GM12865 (cell line): ENCODE measurements at regions not wholly inside any gene's neighbourhood (a gene's known extent, or its start where the extent isn't known, plus 50 kb on each side); places are given as distances from the start of the nearest gene placed in this dataset.

Experiments
- DNase-seq: peaks from one replicate; pipeline ENCODE4 v3.0.0; 2010; ENCODE audit warnings: low read depth
- H3K4me3 ChIP-seq: 2 replicates; pipeline ENCODE4 v1.5.1; 2011; ENCODE audit warnings: mild to moderate bottlenecking, low read depth, low read length, control low read depth
- CTCF ChIP-seq: IDR thresholded peaks from 2 replicates; pipeline ENCODE4 v1.5.1; 2011; ENCODE audit warnings: low read length, control low read depth, low read depth, inconsistent platforms; ENCODE audit not compliant: insufficient read depth; ENCODE audit errors: missing control alignments

- no peak overlapping the region for H3K4me3 ChIP-seq
- TF ChIP-seq CTCF, result no peak
- no peak for DNase-seq
These were observed 423.5 kb downstream of the ZNF536 start for GRCh38 chr19:30795727-30796126.

GRCh38 chr19:30792561-30793505 lies 420.6 kb downstream of the ZNF536 start:
- H3K4me3 ChIP-seq, result no peak overlapping the region
- TF ChIP-seq CTCF, result no peak

GRCh38 chr19:30791088-30791487 lies 418.9 kb downstream of the ZNF536 start:
- no peak overlapping the region for H3K4me3 ChIP-seq
- TF ChIP-seq CTCF, result no peak
- DNase-seq, result no peak

More at GRCh38 chr19:30792561-30793505, 420.6 kb downstream of the ZNF536 start:
- DNase-seq, result no peak

- no peak for DNase-seq
- TF ChIP-seq CTCF, result no peak
- H3K4me3 ChIP-seq, result no peak overlapping the region
These were observed 418.0 kb downstream of the ZNF536 start for GRCh38 chr19:30790056-30790680.

GRCh38 chr19:30788105-30788765 lies 416.1 kb downstream of the ZNF536 start:
- no peak for TF ChIP-seq CTCF
- no peak for DNase-seq
- H3K4me3 ChIP-seq, result no peak overlapping the region

GRCh38 chr19:30785458-30786137 lies 413.4 kb downstream of the ZNF536 start:
- no peak for DNase-seq
- TF ChIP-seq CTCF, result no peak
- no peak overlapping the region for H3K4me3 ChIP-seq
